H1 (cell line): ENCODE measurements at regions not wholly inside any gene's neighbourhood (a gene's known extent, or its start where the extent isn't known, plus 50 kb on each side); places are given as distances from the start of the nearest gene placed in this dataset.

Source experiments
- CTCF ChIA-PET: fragments of 300-600 bp; sonication (Branson Sonifier 250); formaldehyde crosslinking; loops from one replicate; lab custom pipeline; 2021; ENCODE audit not compliant: partially characterized antibody; lab: Charles Lee
- POLR2A ChIA-PET: fragments of 300-600 bp; sonication (Branson Sonifier 250); formaldehyde crosslinking; loops from one replicate; lab custom pipeline; 2021; ENCODE audit warnings: inconsistent platforms; ENCODE audit not compliant: partially characterized antibody; lab: Charles Lee
- DNase-seq, 2 experiments: peaks; one replicate each; pipeline versions ENCODE4 v3.0.0 to v3.0.0-alpha.2; 2010 to 2022; ENCODE audit warnings: low spot score in 2 of 2, low read depth in 1 of 2, mixed read lengths in 1 of 2
- FAIRE-seq: peaks from 2 replicates; lab custom pipeline; 2011; peaks lifted over from hg19 to GRCh38; lab: Jason Lieb, UNC
- H2AFZ ChIP-seq: 2 replicates; pipeline ENCODE4 v1.8.1; 2012; ENCODE audit warnings: low read length, inconsistent platforms
- H2AK5ac ChIP-seq: 2 replicates; pipeline ENCODE4 v1.6.1; 2013; ENCODE audit warnings: low read depth, low read length
- H2BK120ac ChIP-seq: replicated peaks from 2 replicates; pipeline ENCODE3; 2013; ENCODE audit warnings: low read depth, low read length, inconsistent platforms
- H2BK12ac ChIP-seq: 2 replicates; pipeline ENCODE4 v1.6.1; 2013; ENCODE audit warnings: low read depth, low read length
- H2BK15ac ChIP-seq: 2 replicates; pipeline ENCODE4 v1.6.1; 2013; ENCODE audit warnings: low read length
- H2BK20ac ChIP-seq: 2 replicates; pipeline ENCODE4 v1.6.1; 2013; ENCODE audit warnings: low read length
- H2BK5ac ChIP-seq: 2 replicates; pipeline ENCODE4 v1.6.1; 2013; ENCODE audit warnings: low read depth, low read length
- H3K14ac ChIP-seq: 2 replicates; pipeline ENCODE4 v1.6.1; 2013; ENCODE audit warnings: inconsistent platforms; ENCODE audit not compliant: insufficient read length
- H3K18ac ChIP-seq: 2 replicates; pipeline ENCODE4 v1.6.1; 2013; ENCODE audit warnings: low read length; ENCODE audit errors: extremely low read depth
- H3K23ac ChIP-seq: 2 replicates; pipeline ENCODE4 v1.6.1; 2013; ENCODE audit warnings: inconsistent platforms; ENCODE audit not compliant: insufficient read length
- H3K23me2 ChIP-seq: 2 replicates; pipeline ENCODE4 v1.6.1; 2013; ENCODE audit warnings: low read depth, low read length
- H3K27ac ChIP-seq: 2 replicates; pipeline ENCODE4 v1.6.1; 2011; ENCODE audit warnings: low read depth, low read length, inconsistent platforms
- H3K27me3 ChIP-seq, 4 experiments: replicated peaks in 1 of 4; 1 replicate in 1 of 4; 2 replicates in 3 of 4; pipeline versions ENCODE4 v1.6.1 to v1.8.1; 2011 to 2013; ENCODE audit warnings: low read length in 3 of 4, mild to moderate bottlenecking in 3 of 4, inconsistent platforms in 2 of 4, mixed read lengths in 2 of 4, moderate library complexity in 1 of 4; ENCODE audit not compliant: control insufficient read depth in 3 of 4, insufficient read depth in 3 of 4; ENCODE audit errors: extremely low read depth in 1 of 4
- H3K36me3 ChIP-seq, 4 experiments: 2 replicates each; pipeline versions ENCODE4 v1.6.1 to v1.8.1; 2011 to 2013; ENCODE audit warnings: mild to moderate bottlenecking in 4 of 4, low read length in 3 of 4, moderate library complexity in 2 of 4, control low read depth in 1 of 4, inconsistent platforms in 1 of 4; ENCODE audit not compliant: insufficient read depth in 4 of 4, control insufficient read depth in 2 of 4
- H3K4ac ChIP-seq: replicated peaks from 2 replicates; pipeline ENCODE3; 2013; ENCODE audit warnings: low read length, low read depth, mixed read lengths, inconsistent platforms; ENCODE audit not compliant: insufficient read length
- H3K4me1 ChIP-seq, 4 experiments: replicated peaks in 1 of 4; 1 replicate in 1 of 4; 2 replicates in 3 of 4; pipeline versions ENCODE4 v1.6.1 to v1.8.1; 2011 to 2013; ENCODE audit warnings: low read length in 3 of 4, inconsistent platforms in 2 of 4, mixed read lengths in 1 of 4; ENCODE audit not compliant: insufficient read depth in 4 of 4, control insufficient read depth in 3 of 4
- H3K4me2 ChIP-seq, 2 experiments: 2 replicates each; pipeline versions ENCODE4 v1.6.1 to v1.8.1; 2011 to 2013; ENCODE audit warnings: low read depth in 2 of 2, low read length in 2 of 2, control low read depth in 1 of 2, inconsistent platforms in 1 of 2, mild to moderate bottlenecking in 1 of 2; ENCODE audit not compliant: insufficient read depth in 1 of 2
- H3K4me3 ChIP-seq, 4 experiments: fragments of 200-600, 300-600 bp in 1 of 4; sonication (generic), shearing (Covaris generic), sonication (Bioruptor Twin) in 1 of 4; 2 replicates each; pipeline versions ENCODE4 v1.5.1 to v1.8.1; 2011 to 2016; ENCODE audit warnings: low read length in 4 of 4, low read depth in 3 of 4, control low read depth in 2 of 4, inconsistent platforms in 2 of 4, mild to moderate bottlenecking in 2 of 4, mixed read lengths in 1 of 4, moderate library complexity in 1 of 4; ENCODE audit not compliant: insufficient read depth in 2 of 4; ENCODE audit errors: extremely low read depth in 1 of 4
- H3K56ac ChIP-seq: replicated peaks from 2 replicates; pipeline ENCODE3; 2013; ENCODE audit warnings: low read depth, mild to moderate bottlenecking, mixed read lengths, low read length, inconsistent platforms; ENCODE audit not compliant: insufficient read length
- H3K79me1 ChIP-seq: 2 replicates; pipeline ENCODE4 v1.6.1; 2013; ENCODE audit warnings: low read depth, low read length, control low read depth
- H3K79me2 ChIP-seq, 2 experiments: 2 replicates each; pipeline versions ENCODE4 v1.6.1 to v1.8.1; 2012 to 2013; ENCODE audit warnings: low read length in 2 of 2, mild to moderate bottlenecking in 2 of 2, inconsistent platforms in 1 of 2; ENCODE audit not compliant: insufficient read depth in 2 of 2, control insufficient read depth in 1 of 2
- H3K9ac ChIP-seq, 4 experiments: replicated peaks in 1 of 4; 1 replicate in 1 of 4; 2 replicates in 3 of 4; pipeline versions ENCODE4 v1.6.1 to v1.8.1; 2011 to 2013; ENCODE audit warnings: low read depth in 3 of 4, low read length in 3 of 4, control low read depth in 2 of 4, mild to moderate bottlenecking in 2 of 4, moderate library complexity in 2 of 4, inconsistent platforms in 1 of 4; ENCODE audit errors: extremely low read depth in 1 of 4
- H3K9me3 ChIP-seq, 2 experiments: 2 replicates each; pipeline versions ENCODE4 v1.6.1 to v1.8.1; 2012 to 2013; ENCODE audit warnings: mild to moderate bottlenecking in 2 of 2, moderate library complexity in 2 of 2, control low read depth in 1 of 2, inconsistent platforms in 1 of 2, low read depth in 1 of 2, low read length in 1 of 2, mixed read lengths in 1 of 2; ENCODE audit not compliant: insufficient read depth in 2 of 2
- H4K20me1 ChIP-seq, 2 experiments: replicated peaks in 1 of 2; 2 replicates each; pipeline versions ENCODE3 to v1.8.1; 2011 to 2013; ENCODE audit warnings: inconsistent platforms in 2 of 2, low read length in 2 of 2, mild to moderate bottlenecking in 1 of 2; ENCODE audit not compliant: insufficient read depth in 2 of 2, control insufficient read depth in 1 of 2
- H4K5ac ChIP-seq: 2 replicates; pipeline ENCODE4 v1.6.1; 2013; ENCODE audit warnings: low read length, low read depth, mixed read lengths, inconsistent platforms; ENCODE audit not compliant: insufficient read length
- H4K8ac ChIP-seq: 2 replicates; pipeline ENCODE4 v1.8.0; 2013; ENCODE audit warnings: mild to moderate bottlenecking, moderate library complexity, low read length, inconsistent platforms; ENCODE audit not compliant: insufficient read depth; ENCODE audit errors: extremely low read depth
- H4K91ac ChIP-seq: replicated peaks from 2 replicates; pipeline ENCODE3; 2013; ENCODE audit warnings: low read length, mixed read lengths, inconsistent platforms; ENCODE audit not compliant: insufficient read length
- POU5F1 ChIP-seq: IDR thresholded peaks from 2 replicates; pipeline ENCODE4 v1.6.1; 2011; ENCODE audit warnings: low read depth, mild to moderate bottlenecking, low read length, moderate library complexity
- WGBS, 2 experiments: shearing (Covaris generic) in 1 of 2; methylation state at CpG; one replicate each; pipeline versions ENCODE4 v1.1.6 to v1.1.7; 2013 to 2015; ENCODE audit warnings: low lambda C conversion rate in 2 of 2, mixed read lengths in 2 of 2, inconsistent platforms in 1 of 2, low coverage in 1 of 2, missing lambda C conversion rate in 1 of 2; ENCODE audit not compliant: insufficient replicate concordance in 2 of 2, insufficient coverage in 1 of 2, insufficient read length in 1 of 2; ENCODE audit errors: extremely low coverage in 1 of 2, missing lambda C conversion rate in 1 of 2; 5-methylcytosine and 5-hydroxymethylcytosine counted together
- TF ChIP-seq, protein P1 (sequence below): IDR thresholded peaks from 2 replicates; pipeline ENCODE4 v1.6.1; 2012; ENCODE audit warnings: inconsistent platforms

DNA sequence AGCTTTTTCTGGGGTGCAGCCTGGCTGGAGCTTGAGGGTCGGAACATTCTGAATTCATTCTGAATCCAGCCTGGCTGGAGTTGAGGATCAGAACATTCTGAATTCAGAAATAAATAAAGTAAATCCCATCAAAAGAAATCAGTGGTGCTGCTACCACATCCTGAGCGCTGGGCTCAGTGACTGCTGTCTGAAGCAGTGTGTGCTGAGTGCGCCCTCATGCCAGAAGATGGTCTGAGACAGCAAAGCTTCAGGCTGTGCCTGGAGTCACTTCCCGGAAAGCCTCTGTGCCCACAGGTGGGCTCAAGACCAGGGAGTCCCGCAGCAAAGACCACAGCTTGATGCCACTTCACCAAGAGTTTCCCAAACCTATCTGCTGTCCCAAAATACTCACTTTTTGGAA lies 187.9 kb downstream of the VAPA start:
- Histone ChIP-seq H3K4me3 (peak overlapping the region in 1 of 4 experiments; percentile 42; a peak in 2 of 8 replicates), H3K14ac (no peak overlapping the region), H4K91ac (peak overlapping the region; percentile 29), H3K4me1 (peaks cover 4 to 24% (median 18%) of the 10 kb centered on the region in 4 experiments), H2AFZ (peak overlapping the region; percentile 90), H3K23ac (no peak overlapping the region), H2BK5ac (no peak overlapping the region; the same call in 1 of the 2 replicates), H4K5ac (peak overlapping the region; percentile 37), H4K8ac (no peak overlapping the region), H3K4me2 (peak overlapping the region; percentile 46 to 81), H2BK12ac (peak overlapping the region; percentile 5; the same call in 1 of the 2 replicates), H2AK5ac (no peak overlapping the region), H2BK20ac (0 out of 2 replicates have a peak overlapping the region, but pooled peaks have one; percentile 11), H3K56ac (no peak overlapping the region), H3K27me3 (no peaks in the 10 kb centered on the region; a peak in 1 of 7 replicates), H3K4ac (peak overlapping the region; percentile 10), H3K9me3 (peaks cover 0 to 9% of the 10 kb centered on the region in 2 experiments; a peak in 1 of 4 replicates), H2BK120ac (peak overlapping the region; percentile 40), H2BK15ac (no peak overlapping the region), H3K18ac (peak overlapping the region; percentile 62; the same call in 1 of the 2 replicates), H3K79me2 (no peaks in the 10 kb centered on the region), H3K79me1 (no peaks in the 10 kb centered on the region), H3K27ac (no peak overlapping the region), H3K36me3 (no peaks in the 10 kb centered on the region), H4K20me1 (no peaks in the 10 kb centered on the region), H3K23me2 (no peaks in the 10 kb centered on the region), H3K9ac (no peak overlapping the region; a peak in 1 of 7 replicates)
- ChIA-PET CTCF (interaction anchor here (0.7 to 1.2 kb wide), 3 partner anchors 13 to 381 kb away, joined by 3 read pairs; no protein-coding TSS in a partner anchor), POLR2A (interaction anchor here (1.1 kb wide), 1 partner anchor 27 kb away, joined by 3 read pairs; no protein-coding TSS in a partner anchor)
- WGBS, 2 experiments = 49% methylated on average over 5 of the region's 5 CpGs; no CpG with 5 or more reads in 1 of the 2 experiments
- FAIRE-seq = no peak
- no peak for DNase-seq
- no peak for TF ChIP-seq POU5F1
- TF ChIP-seq, protein P1, sequence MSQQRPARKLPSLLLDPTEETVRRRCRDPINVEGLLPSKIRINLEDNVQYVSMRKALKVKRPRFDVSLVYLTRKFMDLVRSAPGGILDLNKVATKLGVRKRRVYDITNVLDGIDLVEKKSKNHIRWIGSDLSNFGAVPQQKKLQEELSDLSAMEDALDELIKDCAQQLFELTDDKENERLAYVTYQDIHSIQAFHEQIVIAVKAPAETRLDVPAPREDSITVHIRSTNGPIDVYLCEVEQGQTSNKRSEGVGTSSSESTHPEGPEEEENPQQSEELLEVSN = peak; percentile 0; the same call in 1 of the 2 replicates
